Suprapubic skin (tissue), 4 donors: ENCODE measurements at regions not wholly inside any gene's neighbourhood (a gene's known extent, or its start where the extent isn't known, plus 50 kb on each side); places are given as distances from the start of the nearest gene placed in this dataset.

Source experiments
- DNase-seq, 2 donors: peaks; one replicate each; pipeline ENCODE4 v3.0.0-alpha.2; 2019; ENCODE audit warnings: low spot score in 2 of 2
- H3K27ac ChIP-seq: fragments of 200-600 bp; sonication (generic); one replicate; pipeline ENCODE4 v1.5.1; 2019
- H3K27me3 ChIP-seq: fragments of 200-600 bp; sonication (generic); one replicate; pipeline ENCODE4 v1.5.1; 2019
- H3K36me3 ChIP-seq: fragments of 200-600 bp; sonication (generic); one replicate; pipeline ENCODE4 v1.5.1; 2019
- H3K4me1 ChIP-seq: fragments of 200-600 bp; sonication (generic); one replicate; pipeline ENCODE4 v1.5.1; 2019
- H3K4me3 ChIP-seq: fragments of 200-600 bp; sonication (generic); one replicate; pipeline ENCODE4 v1.5.1; 2019; ENCODE audit warnings: mild to moderate bottlenecking
- H3K9me3 ChIP-seq: fragments of 200-600 bp; sonication (generic); one replicate; pipeline ENCODE4 v1.5.1; 2019
- EP300 ChIP-seq: sonication (generic); formaldehyde crosslinking; IDR thresholded peaks from one replicate; pipeline ENCODE4 v1.6.1; 2017; ENCODE audit warnings: antibody characterized with exemption
- POLR2A ChIP-seq, 2 donors: fragments of 450-650 bp; IDR thresholded peaks; one replicate each; pipeline ENCODE4 v1.6.1; 2017; ENCODE audit warnings: antibody characterized with exemption in 2 of 2, mild to moderate bottlenecking in 2 of 2, moderate library complexity in 2 of 2
- POLR2AphosphoS5 ChIP-seq, 3 donors: sonication (generic); formaldehyde crosslinking; IDR thresholded peaks; one replicate each; pipeline ENCODE4 v1.6.1; 2017; ENCODE audit warnings: antibody characterized with exemption in 3 of 3
- WGBS: methylation state at CpG from one replicate; pipeline ENCODE4 v1.1.5; 2018; 5-methylcytosine and 5-hydroxymethylcytosine counted together
- TF ChIP-seq, protein P1 (sequence below), 2 donors: fragments of 200-600 bp in 1 of 2; fragments of 450-650 bp in 1 of 2; sonication (generic) in 1 of 2; IDR thresholded peaks; one replicate each; pipeline ENCODE4 v1.5.1; 2016 to 2019; ENCODE audit warnings: antibody characterized with exemption in 2 of 2, mild to moderate bottlenecking in 1 of 2, moderate library complexity in 1 of 2

DNA sequence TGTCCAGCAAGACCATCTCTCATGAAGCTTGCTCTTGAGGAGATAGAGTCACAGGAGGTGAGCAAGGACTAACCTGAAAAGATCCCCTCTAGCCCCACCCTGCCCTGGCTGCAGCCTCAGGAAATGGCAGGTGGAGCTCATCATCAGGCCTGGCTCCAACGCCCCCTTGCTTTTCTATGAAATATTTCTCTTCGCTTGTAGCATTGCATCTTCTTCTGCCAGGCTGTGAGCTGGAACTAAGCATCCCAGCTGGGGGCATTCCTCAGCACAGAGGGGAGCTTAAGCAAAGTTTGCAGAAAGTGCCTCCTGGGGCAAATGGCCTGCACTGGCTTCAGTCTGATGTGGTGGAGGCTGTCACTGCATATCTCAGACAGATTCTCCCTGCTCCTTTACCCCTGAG, 90.1 kb upstream of the LGALSL start:
- TF ChIP-seq POLR2AphosphoS5 (IDR thresholded peaks at IDR 0.05), result no peak
- no peak for TF ChIP-seq EP300
- TF ChIP-seq POLR2A (IDR thresholded peaks at IDR 0.05), result no peak
- TF ChIP-seq, protein P1, sequence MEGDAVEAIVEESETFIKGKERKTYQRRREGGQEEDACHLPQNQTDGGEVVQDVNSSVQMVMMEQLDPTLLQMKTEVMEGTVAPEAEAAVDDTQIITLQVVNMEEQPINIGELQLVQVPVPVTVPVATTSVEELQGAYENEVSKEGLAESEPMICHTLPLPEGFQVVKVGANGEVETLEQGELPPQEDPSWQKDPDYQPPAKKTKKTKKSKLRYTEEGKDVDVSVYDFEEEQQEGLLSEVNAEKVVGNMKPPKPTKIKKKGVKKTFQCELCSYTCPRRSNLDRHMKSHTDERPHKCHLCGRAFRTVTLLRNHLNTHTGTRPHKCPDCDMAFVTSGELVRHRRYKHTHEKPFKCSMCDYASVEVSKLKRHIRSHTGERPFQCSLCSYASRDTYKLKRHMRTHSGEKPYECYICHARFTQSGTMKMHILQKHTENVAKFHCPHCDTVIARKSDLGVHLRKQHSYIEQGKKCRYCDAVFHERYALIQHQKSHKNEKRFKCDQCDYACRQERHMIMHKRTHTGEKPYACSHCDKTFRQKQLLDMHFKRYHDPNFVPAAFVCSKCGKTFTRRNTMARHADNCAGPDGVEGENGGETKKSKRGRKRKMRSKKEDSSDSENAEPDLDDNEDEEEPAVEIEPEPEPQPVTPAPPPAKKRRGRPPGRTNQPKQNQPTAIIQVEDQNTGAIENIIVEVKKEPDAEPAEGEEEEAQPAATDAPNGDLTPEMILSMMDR (IDR thresholded peaks at IDR 0.05), result no peak
- Histone ChIP-seq H3K27me3 (no peaks in the 10 kb centered on the region), H3K4me3 (no peak overlapping the region), H3K9me3 (no peaks in the 10 kb centered on the region), H3K36me3 (no peaks in the 10 kb centered on the region), H3K27ac (peak overlapping the region; percentile 47), H3K4me1 (peaks cover 39% of the 10 kb centered on the region)
- no peak for DNase-seq
- WGBS, result 60% methylated on average over 2 of the region's 2 CpGs

DNA sequence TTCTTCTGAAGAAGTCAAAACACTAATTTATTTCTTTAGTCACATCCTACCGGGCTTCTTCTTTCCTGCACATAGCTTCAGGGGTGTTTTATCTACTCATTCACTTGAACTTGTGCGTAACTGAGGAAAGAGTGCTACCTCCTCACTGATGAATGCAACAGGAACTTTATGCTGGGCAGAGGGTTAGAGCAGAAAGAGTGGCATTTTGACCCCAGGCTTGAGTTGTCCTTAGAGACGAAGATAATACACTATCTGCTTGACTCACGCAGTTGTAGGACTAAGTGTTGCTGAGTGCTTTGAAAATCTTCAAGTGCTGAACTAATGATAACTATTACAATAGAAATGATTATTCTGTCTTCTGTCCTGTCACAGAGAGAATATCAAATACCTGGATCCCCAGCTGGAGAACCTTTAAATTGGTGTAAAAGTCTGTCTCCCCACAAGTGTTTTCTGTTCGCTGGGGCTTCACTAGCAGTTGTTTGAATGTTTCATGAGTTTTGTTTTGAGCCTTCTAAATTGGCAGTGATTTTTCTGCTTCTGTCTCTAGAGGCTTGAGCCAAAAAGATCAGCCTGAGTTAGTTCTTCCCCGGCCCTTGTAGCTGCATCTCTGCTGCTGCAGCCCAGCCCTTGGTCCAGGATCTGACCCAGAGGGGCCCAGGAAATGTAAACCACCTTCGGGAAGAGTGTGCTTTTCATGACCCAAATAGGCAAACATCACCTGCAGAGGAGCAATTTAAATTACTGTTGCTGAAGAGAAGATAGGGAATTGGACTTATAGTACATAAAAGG, 86.3 kb upstream of the LGALSL start:
- TF ChIP-seq, protein P1 (IDR thresholded peaks at IDR 0.05), result no peak
- TF ChIP-seq POLR2AphosphoS5 (IDR thresholded peaks at IDR 0.05) (no peak), POLR2A (IDR thresholded peaks at IDR 0.05) (no peak), EP300 (no peak)
- Histone ChIP-seq H3K27me3 (no peaks in the 10 kb centered on the region), H3K9me3 (no peaks in the 10 kb centered on the region), H3K4me1 (peaks cover 5% of the 10 kb centered on the region), H3K27ac (no peak overlapping the region), H3K4me3 (no peak overlapping the region), H3K36me3 (no peaks in the 10 kb centered on the region)
- WGBS, result 67% methylated on average over 7 of the region's 7 CpGs
- DNase-seq, result no peak

- H3K27ac ChIP-seq, result no peak overlapping the region
- DNase-seq, result no peak
- TF ChIP-seq POLR2AphosphoS5 (IDR thresholded peaks at IDR 0.05), result no peak
- no peak for TF ChIP-seq POLR2A (IDR thresholded peaks at IDR 0.05)
- TF ChIP-seq, protein P1 (IDR thresholded peaks at IDR 0.05), result no peak
- no peak for TF ChIP-seq EP300
- H3K9me3 ChIP-seq, result no peaks in the 10 kb centered on the region
- H3K36me3 ChIP-seq, result no peaks in the 10 kb centered on the region
- H3K4me1 ChIP-seq, result peaks cover 4% of the 10 kb centered on the region
- H3K4me3 ChIP-seq, result no peak overlapping the region
- 94% methylated on average over 7 of the region's 7 CpGs for WGBS
- H3K27me3 ChIP-seq, result no peaks in the 10 kb centered on the region
Observed at GRCh38 chr2:64369706-64370105, 84.3 kb upstream of the LGALSL start.

GRCh38 chr2:64371727-64372126, 82.2 kb upstream of the LGALSL start:
- WGBS, result 48% methylated on average over 2 of the region's 2 CpGs
- no peaks in the 10 kb centered on the region for H3K27me3 ChIP-seq
- H3K36me3 ChIP-seq, result no peaks in the 10 kb centered on the region
- no peak overlapping the region for H3K4me3 ChIP-seq
- H3K4me1 ChIP-seq, result peaks cover 5% of the 10 kb centered on the region
- H3K27ac ChIP-seq, result peak overlapping the region; percentile 4
- TF ChIP-seq POLR2A (IDR thresholded peaks at IDR 0.05), result no peak
- no peak for TF ChIP-seq POLR2AphosphoS5 (IDR thresholded peaks at IDR 0.05)
- TF ChIP-seq, protein P1 (IDR thresholded peaks at IDR 0.05), result no peak
- no peak for TF ChIP-seq EP300
- no peaks in the 10 kb centered on the region for H3K9me3 ChIP-seq
- no peak for DNase-seq

DNA sequence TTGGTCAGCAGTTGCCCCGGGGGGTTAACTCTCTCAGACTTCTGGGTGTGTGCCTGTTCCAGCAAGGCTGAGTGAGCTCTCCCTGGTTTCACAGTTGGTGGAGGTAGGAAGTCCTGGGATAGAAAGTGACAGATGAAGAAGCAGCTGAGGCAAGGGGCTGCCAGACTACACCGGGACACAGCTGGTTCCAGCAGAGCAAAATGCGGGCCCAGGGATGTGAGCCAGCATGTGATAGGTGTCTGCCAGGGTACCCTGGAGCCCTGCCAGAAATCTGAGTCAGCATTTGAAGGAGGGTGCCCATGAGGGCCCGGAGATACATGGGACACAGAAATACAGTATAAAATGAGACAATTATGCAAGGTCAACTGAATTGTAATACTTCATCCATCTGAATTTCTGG, 79.3 kb upstream of the LGALSL start:
- H3K36me3 ChIP-seq, result no peaks in the 10 kb centered on the region
- 49% methylated on average over 4 of the region's 4 CpGs for WGBS
- H3K9me3 ChIP-seq, result no peaks in the 10 kb centered on the region
- H3K4me1 ChIP-seq, result peaks cover 5% of the 10 kb centered on the region
- TF ChIP-seq EP300, result no peak
- TF ChIP-seq POLR2A (IDR thresholded peaks at IDR 0.05), result no peak
- TF ChIP-seq, protein P1 (IDR thresholded peaks at IDR 0.05), result no peak
- TF ChIP-seq POLR2AphosphoS5 (IDR thresholded peaks at IDR 0.05), result no peak
- no peak for DNase-seq
- no peak overlapping the region for H3K27ac ChIP-seq
- H3K27me3 ChIP-seq, result no peaks in the 10 kb centered on the region
- H3K4me3 ChIP-seq, result no peak overlapping the region
